Keratinocyte (primary cell): ENCODE measurements at regions not wholly inside any gene's neighbourhood (a gene's known extent, or its start where the extent isn't known, plus 50 kb on each side); places are given as distances from the start of the nearest gene placed in this dataset.

ENCODE experiments used
- DNase-seq: peaks from one replicate; pipeline ENCODE4 v3.0.0-alpha.2; 2011; ENCODE audit warnings: low read depth, missing footprints, low spot score
- FAIRE-seq: peaks from 2 replicates; lab custom pipeline; 2011; peaks lifted over from hg19 to GRCh38; lab: Jason Lieb, UNC
- H2AFZ ChIP-seq: 2 replicates; pipeline ENCODE4 v1.6.0; 2012; ENCODE audit warnings: low read length, control low read depth, inconsistent platforms; ENCODE audit not compliant: control insufficient read depth
- H3K27ac ChIP-seq: 2 replicates; pipeline ENCODE4 v1.5.1; 2011; ENCODE audit warnings: low read length; ENCODE audit not compliant: control insufficient read depth, insufficient read depth
- H3K27me3 ChIP-seq: 3 replicates; pipeline ENCODE4 v1.6.0; 2011; ENCODE audit warnings: low read length; ENCODE audit not compliant: control insufficient read depth, insufficient read depth; ENCODE audit errors: extremely low read depth
- H3K36me3 ChIP-seq, 2 experiments: 2 replicates in 1 of 2; 3 replicates in 1 of 2; pipeline ENCODE4 v1.5.1; 2011; ENCODE audit warnings: low read length in 2 of 2, mild to moderate bottlenecking in 1 of 2; ENCODE audit not compliant: control insufficient read depth in 2 of 2, insufficient read depth in 2 of 2; ENCODE audit errors: extremely low read depth in 1 of 2
- H3K4me1 ChIP-seq: 3 replicates; pipeline ENCODE4 v1.5.1; 2011; ENCODE audit warnings: low read length; ENCODE audit not compliant: control insufficient read depth, insufficient read depth; ENCODE audit errors: extremely low read depth
- H3K4me2 ChIP-seq: 3 replicates; pipeline ENCODE4 v1.6.0; 2011; ENCODE audit warnings: low read depth, low read length; ENCODE audit not compliant: control insufficient read depth, insufficient read depth; ENCODE audit errors: extremely low read depth
- H3K4me3 ChIP-seq, 3 experiments: fragments of 200-600 bp in 1 of 3; sonication (generic) in 1 of 3; 2 replicates in 2 of 3; 3 replicates in 1 of 3; pipeline ENCODE4 v1.5.1; 2011 to 2016; ENCODE audit warnings: low read length in 3 of 3, mild to moderate bottlenecking in 3 of 3, control low read depth in 2 of 3, inconsistent platforms in 1 of 3, low read depth in 1 of 3, mixed read lengths in 1 of 3, mixed run types in 1 of 3, moderate library complexity in 1 of 3; ENCODE audit not compliant: control insufficient read depth in 2 of 3, insufficient read depth in 2 of 3; ENCODE audit errors: extremely low read depth in 1 of 3
- H3K79me2 ChIP-seq: 2 replicates; pipeline ENCODE4 v1.6.0; 2012; ENCODE audit warnings: low read length; ENCODE audit not compliant: control insufficient read depth, insufficient read depth
- H3K9ac ChIP-seq: 3 replicates; pipeline ENCODE4 v1.6.0; 2011; ENCODE audit warnings: low read length; ENCODE audit not compliant: control insufficient read depth, insufficient read depth; ENCODE audit errors: extremely low read depth
- H3K9me1 ChIP-seq: 3 replicates; pipeline ENCODE4 v1.6.0; 2011; ENCODE audit warnings: low read length; ENCODE audit not compliant: control insufficient read depth, insufficient read depth; ENCODE audit errors: extremely low read depth
- H3K9me3 ChIP-seq: 2 replicates; pipeline ENCODE4 v1.5.1; 2012; ENCODE audit warnings: low read depth, low read length; ENCODE audit not compliant: control insufficient read depth
- H4K20me1 ChIP-seq: 3 replicates; pipeline ENCODE4 v1.6.0; 2011; ENCODE audit warnings: low read length; ENCODE audit not compliant: control insufficient read depth, insufficient read depth; ENCODE audit errors: extremely low read depth
- EZH2 ChIP-seq: IDR thresholded peaks from one replicate; pipeline ENCODE4 v1.6.1; 2012; ENCODE audit warnings: inconsistent platforms, mild to moderate bottlenecking, low read length, moderate library complexity
- dilution Hi-C: fragments of 300-500 bp; cut with MboI; formaldehyde crosslinking; loops from one replicate; pipeline ENCODE4 v1.7.0; 2020; ENCODE audit warnings: low sequenced_read_pairs; ENCODE audit not compliant: extremely low pct_ligation_motif_present
- TF ChIP-seq, protein P1 (sequence below), 3 experiments: IDR thresholded peaks in 1 of 3; conservative IDR thresholded peaks in 1 of 3; optimal IDR thresholded peaks in 1 of 3; 2 replicates in 2 of 3; 3 replicates in 1 of 3; pipeline versions ENCODE3 to v1.5.1; 2011; ENCODE audit warnings: low read length in 3 of 3, mild to moderate bottlenecking in 3 of 3, moderate library complexity in 2 of 3, control low read depth in 1 of 3, inconsistent platforms in 1 of 3; ENCODE audit not compliant: insufficient read depth in 2 of 3; ENCODE audit errors: extremely low read depth in 1 of 3

DNA sequence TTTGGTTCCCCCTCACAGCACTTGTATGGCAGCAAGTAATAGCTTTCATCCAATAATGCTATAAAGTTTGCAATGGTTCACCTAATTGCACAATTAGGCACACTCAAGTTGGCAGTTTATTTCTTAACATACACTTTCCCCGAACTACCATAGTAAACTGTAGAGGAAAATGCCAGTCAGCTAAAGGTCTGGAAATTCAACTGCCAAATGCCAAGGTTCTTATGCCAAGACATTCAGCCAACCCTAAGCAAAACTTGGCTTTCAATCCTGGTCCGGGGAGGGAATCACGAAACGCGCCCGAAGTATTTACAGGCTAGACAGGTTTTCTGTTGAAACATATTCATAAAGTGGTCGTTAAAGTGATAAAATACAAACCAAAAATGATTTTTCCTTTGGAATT lies 1512.4 kb upstream of the FLRT2 start:
- Histone ChIP-seq H3K4me1 (no peaks in the 10 kb centered on the region), H3K9me3 (no peaks in the 10 kb centered on the region), H3K27ac (no peak overlapping the region), H3K4me3 (no peak overlapping the region), H3K9me1 (no peaks in the 10 kb centered on the region), H2AFZ (no peak overlapping the region), H3K9ac (no peak overlapping the region), H3K27me3 (no peaks in the 10 kb centered on the region), H4K20me1 (no peaks in the 10 kb centered on the region), H3K4me2 (no peak overlapping the region), H3K36me3 (no peaks in the 10 kb centered on the region), H3K79me2 (no peaks in the 10 kb centered on the region)
- TF ChIP-seq, protein P1, sequence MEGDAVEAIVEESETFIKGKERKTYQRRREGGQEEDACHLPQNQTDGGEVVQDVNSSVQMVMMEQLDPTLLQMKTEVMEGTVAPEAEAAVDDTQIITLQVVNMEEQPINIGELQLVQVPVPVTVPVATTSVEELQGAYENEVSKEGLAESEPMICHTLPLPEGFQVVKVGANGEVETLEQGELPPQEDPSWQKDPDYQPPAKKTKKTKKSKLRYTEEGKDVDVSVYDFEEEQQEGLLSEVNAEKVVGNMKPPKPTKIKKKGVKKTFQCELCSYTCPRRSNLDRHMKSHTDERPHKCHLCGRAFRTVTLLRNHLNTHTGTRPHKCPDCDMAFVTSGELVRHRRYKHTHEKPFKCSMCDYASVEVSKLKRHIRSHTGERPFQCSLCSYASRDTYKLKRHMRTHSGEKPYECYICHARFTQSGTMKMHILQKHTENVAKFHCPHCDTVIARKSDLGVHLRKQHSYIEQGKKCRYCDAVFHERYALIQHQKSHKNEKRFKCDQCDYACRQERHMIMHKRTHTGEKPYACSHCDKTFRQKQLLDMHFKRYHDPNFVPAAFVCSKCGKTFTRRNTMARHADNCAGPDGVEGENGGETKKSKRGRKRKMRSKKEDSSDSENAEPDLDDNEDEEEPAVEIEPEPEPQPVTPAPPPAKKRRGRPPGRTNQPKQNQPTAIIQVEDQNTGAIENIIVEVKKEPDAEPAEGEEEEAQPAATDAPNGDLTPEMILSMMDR (optimal IDR thresholded peaks at IDR 0.05 in 1 of 3, IDR thresholded peaks at IDR 0.05 in 1 of 3, conservative IDR thresholded peaks at IDR 0.05 in 1 of 3; ENCODE audit: extremely low read depth in 1 of 3, insufficient read depth in 2 of 3, low read length in 3 of 3) = no peak
- TF ChIP-seq EZH2 = no peak
- no peak for DNase-seq
- dilution Hi-C loops = no loop called here
- FAIRE-seq = no peak

- TF ChIP-seq, protein P1 (optimal IDR thresholded peaks at IDR 0.05 in 1 of 3, IDR thresholded peaks at IDR 0.05 in 1 of 3, conservative IDR thresholded peaks at IDR 0.05 in 1 of 3; ENCODE audit: extremely low read depth in 1 of 3, insufficient read depth in 2 of 3, low read length in 3 of 3) = no peak
- TF ChIP-seq EZH2 = no peak
- Histone ChIP-seq H3K9ac (no peak overlapping the region), H3K9me3 (no peaks in the 10 kb centered on the region), H3K4me2 (no peak overlapping the region), H3K79me2 (no peaks in the 10 kb centered on the region), H3K4me3 (no peak overlapping the region), H3K27me3 (no peaks in the 10 kb centered on the region), H3K36me3 (no peaks in the 10 kb centered on the region), H2AFZ (no peak overlapping the region), H3K4me1 (no peaks in the 10 kb centered on the region), H3K27ac (no peak overlapping the region), H4K20me1 (no peaks in the 10 kb centered on the region), H3K9me1 (no peaks in the 10 kb centered on the region)
- FAIRE-seq (no peak), DNase-seq (no peak)
- dilution Hi-C loops = no loop called here
Measured at GRCh38 chr14:84021433-84021832, 1508.5 kb upstream of the FLRT2 start.
